GM12878 (cell line): ENCODE measurements at regions not wholly inside any gene's neighbourhood (a gene's known extent, or its start where the extent isn't known, plus 50 kb on each side); places are given as distances from the start of the nearest gene placed in this dataset.

ENCODE experiments used
- ATAC-seq: fragments of 200-7000 bp; cut with Tn5 transposase; 3 replicates; pipeline ENCODE4 v1.9.1; 2020; ENCODE audit warnings: mild to moderate bottlenecking, moderate library complexity
- BruUV-seq: library from RNA; stranded (reverse); fragments of 400-500 nt; replicated peaks from 2 replicates; lab custom pipeline; 2021; lab: Mats Ljungman, UMichigan
- CTCF ChIA-PET: fragments of 300-600 bp; sonication (Branson Sonifier 250); formaldehyde crosslinking; extraction: SDS; loops from one replicate; lab custom pipeline; 2021; ENCODE audit warnings: inconsistent platforms; lab: Yijun Ruan, JAX
- POLR2A ChIA-PET: fragments of 350-600 bp; formaldehyde crosslinking; extraction: SDS; loops from one replicate; lab custom pipeline; 2021; ENCODE audit warnings: inconsistent platforms; lab: Charles Lee
- RAD21 ChIA-PET: fragments of 300-600 bp; sonication (Branson Sonifier 250); formaldehyde crosslinking; loops from one replicate; lab custom pipeline; 2023; ENCODE audit warnings: antibody characterized with exemption; ENCODE audit not compliant: unreplicated experiment; lab: Charles Lee
- SMC1A ChIA-PET: fragments of 300-600 bp; sonication (Branson Sonifier 250); formaldehyde crosslinking; loops from one replicate; lab custom pipeline; 2023; ENCODE audit not compliant: unreplicated experiment, uncharacterized antibody; lab: Charles Lee
- DNase-seq: peaks from one replicate; pipeline ENCODE4 v3.0.0-alpha.2; 2011; ENCODE audit warnings: low read depth, low spot score
- FAIRE-seq: peaks from 3 replicates; lab custom pipeline; 2011; peaks lifted over from hg19 to GRCh38; lab: Jason Lieb, UNC
- H2AFZ ChIP-seq: 2 replicates; pipeline ENCODE4 v1.6.0; 2011; ENCODE audit warnings: low read depth, low read length, control low read depth; ENCODE audit not compliant: control insufficient read depth
- H3K27ac ChIP-seq: 2 replicates; pipeline ENCODE4 v1.5.1; 2011; ENCODE audit warnings: control low read depth; ENCODE audit not compliant: control insufficient read depth, insufficient read depth
- H3K27me3 ChIP-seq, 2 experiments: replicated peaks in 1 of 2; 2 replicates each; pipeline versions ENCODE4 v1.6.0 to v1.6.1; 2011; ENCODE audit warnings: low read length in 1 of 2; ENCODE audit not compliant: control insufficient read depth in 2 of 2, insufficient read depth in 2 of 2
- H3K36me3 ChIP-seq, 2 experiments: 2 replicates each; pipeline ENCODE4 v1.5.1; 2011; ENCODE audit warnings: low read length in 1 of 2; ENCODE audit not compliant: control insufficient read depth in 2 of 2, insufficient read depth in 2 of 2
- H3K4me1 ChIP-seq: 2 replicates; pipeline ENCODE4 v1.6.1; 2011; ENCODE audit warnings: mild to moderate bottlenecking, low read length, moderate library complexity, mixed read lengths; ENCODE audit not compliant: control insufficient read depth, insufficient read depth
- H3K4me2 ChIP-seq: 2 replicates; pipeline ENCODE4 v1.6.0; 2011; ENCODE audit warnings: control low read depth; ENCODE audit not compliant: control insufficient read depth, insufficient read depth
- H3K4me3 ChIP-seq: fragments of 200-600 bp; sonication (generic); 2 replicates; pipeline ENCODE4 v1.5.1; 2016
- H3K79me2 ChIP-seq: 2 replicates; pipeline ENCODE4 v1.6.0; 2011; ENCODE audit warnings: low read length; ENCODE audit not compliant: control insufficient read depth, insufficient read depth
- H3K9ac ChIP-seq: 2 replicates; pipeline ENCODE4 v1.8.0; 2011; ENCODE audit warnings: low read length, control low read depth, mixed read lengths; ENCODE audit not compliant: control insufficient read depth, insufficient read depth
- H3K9me3 ChIP-seq: replicated peaks from 3 replicates; pipeline ENCODE4 v1.5.1; 2011; ENCODE audit warnings: mild to moderate bottlenecking, low read length; ENCODE audit not compliant: control insufficient read depth, insufficient read depth
- H4K20me1 ChIP-seq: 2 replicates; pipeline ENCODE4 v1.6.0; 2011; ENCODE audit not compliant: control insufficient read depth, insufficient read depth
- ASH2L ChIP-seq: fragments of 300-600, 200-600 bp; sonication (generic); IDR thresholded peaks from 2 replicates; pipeline ENCODE4 v1.6.1; 2017; ENCODE audit warnings: low read depth, mild to moderate bottlenecking, borderline replicate concordance
- BHLHE40 ChIP-seq, 2 experiments: fragments of 450-650 bp in 1 of 2; IDR thresholded peaks; 2 replicates each; pipeline ENCODE4 v1.6.1; 2011 to 2017; ENCODE audit warnings: low read depth in 2 of 2, borderline replicate concordance in 1 of 2, improper control_type of control experiment in 1 of 2, low read length in 1 of 2, mild to moderate bottlenecking in 1 of 2
- FOS ChIP-seq: IDR thresholded peaks from 3 replicates; pipeline ENCODE4 v1.6.1; 2011; ENCODE audit warnings: borderline replicate concordance; ENCODE audit not compliant: insufficient read length; ENCODE audit errors: extremely low read depth
- IKZF1 ChIP-seq: fragments of 450-650 bp; conservative IDR thresholded peaks from 2 replicates; pipeline ENCODE4 v1.6.1; 2017; ENCODE audit warnings: antibody characterized with exemption, mild to moderate bottlenecking
- IKZF2 ChIP-seq, 2 experiments: fragments of 450-650 bp; IDR thresholded peaks; 2 replicates each; pipeline ENCODE4 v1.6.1; 2017; ENCODE audit warnings: mild to moderate bottlenecking in 2 of 2, moderate library complexity in 2 of 2
- MXI1 ChIP-seq: fragments of 150-350 bp; IDR thresholded peaks from 2 replicates; pipeline ENCODE4 v1.6.1; 2011; ENCODE audit warnings: low read depth, mild to moderate bottlenecking, inconsistent platforms, low read length, improper control_type of control experiment
- NKRF ChIP-seq: fragments of 450-650 bp; conservative IDR thresholded peaks from 2 replicates; pipeline ENCODE4 v1.6.1; 2017; ENCODE audit warnings: mild to moderate bottlenecking, moderate library complexity
- NR2C2 ChIP-seq: IDR thresholded peaks from 2 replicates; pipeline ENCODE4 v1.6.1; 2011; ENCODE audit warnings: borderline replicate concordance, low read depth; ENCODE audit not compliant: control insufficient read depth, insufficient read length
- PML ChIP-seq: IDR thresholded peaks from 2 replicates; pipeline ENCODE4 v1.6.1; 2012; ENCODE audit warnings: low read length, inconsistent platforms
- POLR2A ChIP-seq: IDR thresholded peaks from 2 replicates; pipeline ENCODE4 v1.6.1; 2011; ENCODE audit warnings: low read depth, mild to moderate bottlenecking, low read length
- RAD51 ChIP-seq: fragments of 450-650 bp; IDR thresholded peaks from 2 replicates; pipeline ENCODE4 v1.6.1; 2016; ENCODE audit warnings: moderate library complexity, mild to moderate bottlenecking, inconsistent platforms
- RCOR1 ChIP-seq: conservative IDR thresholded peaks from 2 replicates; pipeline ENCODE4 v1.6.1; 2012; ENCODE audit warnings: low read depth, low read length, improper control_type of control experiment
- SUZ12 ChIP-seq: fragments of 200-600 bp; sonication (generic); IDR thresholded peaks from one replicate; pipeline ENCODE4 v1.6.1; 2018; ENCODE audit warnings: antibody characterized with exemption, mild to moderate bottlenecking; ENCODE audit not compliant: unreplicated experiment
- YY1 ChIP-seq: IDR thresholded peaks from 2 replicates; pipeline ENCODE4 v1.6.1; 2011; ENCODE audit warnings: low read depth, mild to moderate bottlenecking, low read length
- ZBED1 ChIP-seq: IDR thresholded peaks from 2 replicates; pipeline ENCODE4 v1.6.1; 2016; ENCODE audit warnings: borderline replicate concordance
- ZNF24 ChIP-seq: fragments of 450-650 bp; IDR thresholded peaks from 2 replicates; pipeline ENCODE4 v1.6.1; 2017; ENCODE audit warnings: antibody characterized with exemption, mild to moderate bottlenecking
- WGBS: methylation state at CpG from one replicate; pipeline ENCODE4 v1.1.6; 2016; ENCODE audit warnings: low lambda C conversion rate; ENCODE audit not compliant: insufficient replicate concordance, insufficient coverage; ENCODE audit errors: missing lambda C conversion rate; 5-methylcytosine and 5-hydroxymethylcytosine counted together
- in situ Hi-C: fragments of 300-500 bp; cut with MboI; formaldehyde crosslinking; loops from 9 replicates; pipeline ENCODE4 v1.14.3; 2018; ENCODE audit warnings: mixed read lengths
- intact Hi-C: fragments of 100-400 bp; cut with micrococcal nuclease; formaldehyde crosslinking; loops from one replicate; pipeline ENCODE4 v1.14.2; 2022; ENCODE audit not compliant: unreplicated experiment
- TF ChIP-seq, protein P1 (sequence below): fragments of 450-650 bp; IDR thresholded peaks from 2 replicates; pipeline ENCODE4 v1.6.1; 2016; ENCODE audit warnings: mild to moderate bottlenecking
- TF ChIP-seq, protein P2 (sequence below): IDR thresholded peaks from 2 replicates; pipeline ENCODE4 v1.6.1; 2011; ENCODE audit warnings: borderline replicate concordance, low read depth, mild to moderate bottlenecking, moderate library complexity, mixed read lengths, low read length; ENCODE audit not compliant: insufficient read depth; ENCODE audit errors: extremely low read length
- TF ChIP-seq, protein P3 (sequence below): IDR thresholded peaks from 2 replicates; pipeline ENCODE4 v1.6.1; 2012; ENCODE audit warnings: low read length, inconsistent platforms

GRCh38 chr12:61220337-61220736, 1039.9 kb upstream of the USP15 start (continued):
- TF ChIP-seq BHLHE40 (IDR thresholded peaks at IDR 0.05; ENCODE audit: borderline replicate concordance in 1 of 2, low read depth in 2 of 2, low read length in 1 of 2) = no peak
- TF ChIP-seq ASH2L = no peak
- TF ChIP-seq FOS = no peak

DNA sequence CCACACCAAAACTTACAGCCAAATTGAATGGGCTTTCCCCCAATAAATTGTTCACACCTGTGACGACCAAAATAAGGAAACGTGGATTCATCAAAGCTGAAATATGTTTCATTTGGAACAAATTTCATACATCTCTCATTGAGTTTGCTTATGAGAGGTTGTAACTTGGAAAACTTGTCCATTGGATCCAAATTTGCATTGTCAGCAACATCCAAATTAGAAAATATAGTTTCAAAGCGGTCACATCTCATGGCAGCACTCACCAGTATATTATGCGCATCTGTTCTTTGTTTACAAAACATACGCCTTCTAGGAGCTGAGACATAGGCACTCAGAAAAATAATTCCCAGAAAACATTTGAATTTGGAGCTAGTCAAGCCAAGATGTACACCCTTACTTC, 1028.2 kb upstream of the USP15 start:
- no peaks in the 10 kb centered on the region for H3K4me1 ChIP-seq
- in situ Hi-C loops (no loop called here), intact Hi-C loops (no loop called here)
- ChIA-PET SMC1A (interaction anchor here (1.2 kb wide), 1 partner anchor 23 kb away, joined by 3 read pairs; no protein-coding TSS in a partner anchor), POLR2A (no interaction called here), RAD21 (no interaction called here), CTCF (no interaction called here)
- H3K79me2 ChIP-seq = no peaks in the 10 kb centered on the region
- H4K20me1 ChIP-seq = no peaks in the 10 kb centered on the region
- ATAC-seq (no peak), FAIRE-seq (no peak), DNase-seq (no peak)
- H3K4me3 ChIP-seq = no peak overlapping the region
- H3K27ac ChIP-seq = no peak overlapping the region
- 55% methylated on average over 5 of the region's 5 CpGs for WGBS
- no peaks in the 10 kb centered on the region for H3K36me3 ChIP-seq
- H2AFZ ChIP-seq = no peak overlapping the region
- H3K9me3 ChIP-seq = no peaks in the 10 kb centered on the region; the same call in 2 of the 3 replicates
- H3K27me3 ChIP-seq = no peaks in the 10 kb centered on the region
- H3K9ac ChIP-seq = no peak overlapping the region
- no peak overlapping the region for H3K4me2 ChIP-seq
- no TSS peak for BruUV-seq
- TF ChIP-seq IKZF1 (no peak), RAD51 (no peak), MXI1 (no peak), POLR2A (no peak), ZNF24 (no peak), ASH2L (no peak), RCOR1 (no peak), ZBED1 (no peak), YY1 (no peak), NKRF (no peak), IKZF2 (IDR thresholded peaks at IDR 0.05) (no peak), NR2C2 (no peak), PML (no peak), SUZ12 (no peak)
- TF ChIP-seq, protein P1, sequence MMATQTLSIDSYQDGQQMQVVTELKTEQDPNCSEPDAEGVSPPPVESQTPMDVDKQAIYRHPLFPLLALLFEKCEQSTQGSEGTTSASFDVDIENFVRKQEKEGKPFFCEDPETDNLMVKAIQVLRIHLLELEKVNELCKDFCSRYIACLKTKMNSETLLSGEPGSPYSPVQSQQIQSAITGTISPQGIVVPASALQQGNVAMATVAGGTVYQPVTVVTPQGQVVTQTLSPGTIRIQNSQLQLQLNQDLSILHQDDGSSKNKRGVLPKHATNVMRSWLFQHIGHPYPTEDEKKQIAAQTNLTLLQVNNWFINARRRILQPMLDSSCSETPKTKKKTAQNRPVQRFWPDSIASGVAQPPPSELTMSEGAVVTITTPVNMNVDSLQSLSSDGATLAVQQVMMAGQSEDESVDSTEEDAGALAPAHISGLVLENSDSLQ = no peak
- TF ChIP-seq, protein P2, sequence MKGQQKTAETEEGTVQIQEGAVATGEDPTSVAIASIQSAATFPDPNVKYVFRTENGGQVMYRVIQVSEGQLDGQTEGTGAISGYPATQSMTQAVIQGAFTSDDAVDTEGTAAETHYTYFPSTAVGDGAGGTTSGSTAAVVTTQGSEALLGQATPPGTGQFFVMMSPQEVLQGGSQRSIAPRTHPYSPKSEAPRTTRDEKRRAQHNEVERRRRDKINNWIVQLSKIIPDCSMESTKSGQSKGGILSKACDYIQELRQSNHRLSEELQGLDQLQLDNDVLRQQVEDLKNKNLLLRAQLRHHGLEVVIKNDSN = no peak
- TF ChIP-seq, protein P3, sequence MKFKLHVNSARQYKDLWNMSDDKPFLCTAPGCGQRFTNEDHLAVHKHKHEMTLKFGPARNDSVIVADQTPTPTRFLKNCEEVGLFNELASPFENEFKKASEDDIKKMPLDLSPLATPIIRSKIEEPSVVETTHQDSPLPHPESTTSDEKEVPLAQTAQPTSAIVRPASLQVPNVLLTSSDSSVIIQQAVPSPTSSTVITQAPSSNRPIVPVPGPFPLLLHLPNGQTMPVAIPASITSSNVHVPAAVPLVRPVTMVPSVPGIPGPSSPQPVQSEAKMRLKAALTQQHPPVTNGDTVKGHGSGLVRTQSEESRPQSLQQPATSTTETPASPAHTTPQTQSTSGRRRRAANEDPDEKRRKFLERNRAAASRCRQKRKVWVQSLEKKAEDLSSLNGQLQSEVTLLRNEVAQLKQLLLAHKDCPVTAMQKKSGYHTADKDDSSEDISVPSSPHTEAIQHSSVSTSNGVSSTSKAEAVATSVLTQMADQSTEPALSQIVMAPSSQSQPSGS = no peak
